GM18502 (cell line): ENCODE measurements at regions not wholly inside any gene's neighbourhood (a gene's known extent, or its start where the extent isn't known, plus 50 kb on each side); places are given as distances from the start of the nearest gene placed in this dataset.

ENCODE experiments used
- ATAC-seq: cut with Tn5 transposase; IDR thresholded peaks from one replicate; pipeline ENCODE4 v1.9.1; 2021; ENCODE audit warnings: mild to moderate bottlenecking; ENCODE audit not compliant: unreplicated experiment, poor library complexity

DNA sequence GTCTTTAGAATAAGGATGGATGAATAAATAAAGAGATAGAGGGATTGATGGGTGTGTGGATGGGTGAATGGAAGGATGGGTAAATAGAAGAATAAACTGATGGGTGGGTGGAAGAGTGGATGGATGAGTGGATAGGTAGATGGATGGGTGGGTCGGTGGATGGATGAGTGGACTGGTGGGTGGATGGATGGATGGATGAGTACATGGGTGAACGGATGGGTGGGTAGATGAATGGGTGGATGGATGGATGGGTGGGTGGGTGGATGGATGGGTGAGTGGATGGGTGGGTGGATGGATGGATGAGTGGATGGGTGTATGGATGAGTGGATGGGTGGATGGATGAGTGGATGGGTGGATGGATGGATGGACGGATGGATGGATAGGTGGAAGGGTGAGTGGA lies 65.7 kb upstream of the FOXC1 start:
- ATAC-seq, result no peak

DNA sequence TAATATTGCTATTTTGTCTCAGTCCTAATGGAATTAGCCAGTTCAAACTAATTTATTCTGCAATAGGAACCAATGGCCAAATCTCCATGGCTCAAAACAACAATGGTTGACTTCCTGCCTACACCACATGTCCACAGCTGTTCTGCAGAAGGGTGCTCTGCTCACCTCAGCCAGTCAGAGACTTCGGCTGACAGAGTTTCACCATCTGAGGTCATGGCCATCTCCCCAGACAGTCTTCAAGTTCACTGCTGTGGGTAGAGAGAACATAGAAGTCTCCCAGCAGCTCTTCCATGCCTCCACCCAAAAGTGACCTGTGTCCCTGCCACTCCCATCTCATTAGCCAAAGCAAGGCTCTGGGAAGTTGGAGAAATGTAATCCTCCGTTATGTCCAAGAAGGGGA lies 65.1 kb upstream of the FOXC1 start:
- ATAC-seq, result no peak

DNA sequence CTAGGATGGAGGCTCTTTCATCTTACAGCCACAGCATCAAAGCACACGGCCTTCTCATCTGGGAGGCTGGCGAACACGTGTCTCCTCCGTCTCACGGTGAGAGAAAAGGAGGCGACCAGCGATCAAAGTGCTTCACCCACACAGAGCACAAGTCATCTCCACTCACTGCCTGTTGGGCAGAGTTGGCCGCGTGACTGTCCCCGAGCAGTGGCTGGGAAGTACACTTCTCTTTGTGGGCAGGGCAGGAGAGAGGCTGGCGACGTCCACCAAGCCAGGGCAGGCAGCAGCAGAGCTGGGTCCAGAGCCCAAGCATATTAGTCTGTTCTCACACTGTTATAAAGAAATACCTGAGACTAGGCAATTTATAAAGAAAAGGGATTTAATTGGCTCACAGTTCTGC lies 64.1 kb upstream of the FOXC1 start:
- no peak for ATAC-seq

DNA sequence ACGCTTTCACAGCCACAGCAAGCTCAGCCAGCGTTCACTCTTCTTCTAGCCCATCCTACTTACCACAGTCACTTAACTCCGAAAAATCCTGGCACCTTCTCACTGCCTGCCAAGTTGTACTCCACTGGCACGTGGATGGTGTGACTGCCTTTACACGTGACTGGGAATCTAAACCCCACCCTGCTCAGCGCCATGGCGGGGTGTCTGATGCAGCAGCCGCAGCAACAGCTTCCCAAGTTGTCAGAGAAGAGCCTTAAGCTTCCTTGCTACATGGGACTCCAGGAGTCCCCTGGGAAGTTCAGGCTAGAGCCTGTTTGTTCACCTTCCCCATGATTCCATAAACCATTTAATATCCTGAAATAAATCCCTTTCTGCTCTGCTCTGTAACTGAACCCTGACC lies 61.9 kb upstream of the FOXC1 start:
- ATAC-seq, result no peak

DNA sequence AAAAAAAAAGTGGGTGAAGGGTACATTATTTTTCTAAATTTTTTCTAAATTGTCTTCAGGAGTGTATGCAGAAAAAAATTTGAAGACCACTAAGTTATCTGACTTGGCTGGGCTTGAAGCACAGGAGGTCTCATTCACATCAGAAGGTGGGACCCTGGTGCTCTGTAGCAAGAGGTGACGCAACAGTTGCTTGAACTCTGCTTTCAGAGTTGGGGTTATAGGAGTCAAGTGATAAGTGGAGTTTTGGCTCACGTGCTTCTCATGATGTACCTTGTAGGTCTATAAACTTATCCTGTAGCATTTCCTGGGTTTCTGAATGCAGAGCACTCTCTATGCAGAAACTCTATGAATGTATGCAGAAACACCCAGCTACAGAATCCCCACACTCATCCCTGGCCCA lies 58.5 kb upstream of the FOXC1 start:
- ATAC-seq, result no peak

DNA sequence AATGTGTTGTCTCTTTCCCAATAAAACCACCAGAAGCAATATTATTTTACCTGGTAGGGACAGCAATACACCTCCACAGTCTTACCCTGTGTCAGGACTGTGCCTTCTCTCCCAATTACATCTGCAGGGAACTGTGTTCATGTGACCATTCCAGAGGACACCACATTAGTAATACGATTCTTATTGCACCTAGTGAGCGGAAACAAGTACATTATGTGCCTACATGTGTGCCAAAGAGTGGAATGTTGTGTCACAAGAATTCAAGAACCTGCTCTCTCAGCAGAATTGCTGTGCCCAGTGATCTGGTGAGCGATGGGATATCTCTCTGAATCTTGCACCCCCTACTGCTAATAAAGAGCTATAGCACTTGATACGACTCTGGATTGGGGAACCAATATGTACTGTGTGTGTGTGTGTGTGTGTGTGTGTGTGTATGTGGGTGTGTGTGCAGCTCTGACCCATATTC lies 57.4 kb upstream of the FOXC1 start:
- ATAC-seq, result no peak

DNA sequence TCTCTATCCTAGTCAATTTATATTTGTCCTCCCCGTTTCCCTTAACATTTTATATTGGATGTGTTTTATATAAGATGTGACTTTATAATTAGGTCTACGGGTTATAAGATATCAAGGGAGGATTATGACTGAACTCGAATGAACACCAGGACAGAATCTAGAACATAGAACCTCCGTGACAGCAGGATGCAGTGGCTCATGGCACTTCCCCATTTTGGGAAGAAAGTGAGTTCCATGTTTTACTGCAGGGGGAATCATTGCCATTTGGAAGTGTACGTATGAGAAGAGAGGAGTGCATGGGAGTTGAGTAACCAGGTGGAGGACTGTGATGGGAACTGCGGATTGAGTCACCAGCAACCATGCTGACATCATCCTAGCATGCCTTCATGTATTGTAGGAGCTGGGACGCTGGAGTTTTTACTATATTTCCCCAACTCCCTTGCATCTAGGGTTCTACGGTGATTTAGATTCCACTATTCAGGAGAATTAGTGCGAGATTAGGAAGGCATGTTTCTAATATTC lies 56.1 kb upstream of the FOXC1 start:
- no peak for ATAC-seq

DNA sequence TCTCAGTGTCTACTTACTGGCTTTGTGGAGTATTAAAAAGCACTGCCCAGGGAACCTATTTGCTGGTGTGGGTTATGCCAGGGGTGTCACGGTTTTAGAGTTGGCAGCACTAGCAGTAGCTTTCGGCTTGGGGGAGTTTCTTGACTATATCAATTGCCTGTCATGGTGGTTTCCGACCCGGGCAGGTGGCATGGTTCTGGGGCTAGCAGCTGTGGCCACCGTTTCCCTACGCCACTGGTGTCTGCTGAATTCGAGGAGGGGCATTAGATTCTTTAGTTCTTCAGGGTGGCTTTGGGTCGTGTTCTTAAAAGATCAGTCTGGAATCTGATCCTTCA lies 55.6 kb upstream of the FOXC1 start:
- no peak for ATAC-seq

DNA sequence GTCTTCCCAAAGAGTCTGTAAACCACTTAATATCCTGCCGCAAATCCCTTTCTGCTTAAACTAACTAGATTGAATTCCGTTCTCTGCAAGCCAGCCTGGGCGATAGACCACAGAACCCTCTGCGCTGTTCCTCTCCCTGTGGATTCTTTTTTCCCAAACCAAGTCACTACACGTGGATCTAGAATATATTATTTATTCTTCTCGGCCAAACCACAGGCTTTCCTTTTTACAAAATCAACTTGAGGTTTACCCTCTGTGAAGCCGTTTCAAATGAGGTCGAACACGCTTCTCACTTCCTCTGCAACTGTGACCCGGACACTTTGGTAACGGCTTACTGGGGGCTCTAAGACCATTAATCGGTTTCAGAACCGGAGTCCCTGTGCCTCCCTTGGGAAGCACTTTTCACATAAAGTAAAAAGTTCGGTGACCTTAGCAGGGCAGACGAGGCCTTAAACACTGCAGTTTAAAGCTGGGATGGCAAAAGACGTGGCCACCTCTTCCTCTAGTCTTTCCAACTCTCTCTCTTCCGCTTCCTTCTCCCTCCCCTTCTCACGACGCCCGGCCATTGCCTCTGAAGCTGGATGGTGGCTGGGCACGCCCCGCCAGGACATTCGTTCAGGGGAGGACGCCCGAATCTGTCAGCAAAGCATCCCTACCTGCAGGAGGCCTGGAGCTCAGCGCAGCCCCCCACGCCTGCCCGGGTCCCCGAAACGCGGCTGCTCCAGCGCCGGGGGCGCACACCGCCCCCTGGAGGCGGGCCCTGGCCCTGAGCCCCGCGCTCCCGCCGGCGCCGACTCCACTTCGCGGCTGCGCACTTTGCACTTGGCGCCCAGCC lies 55.0 kb upstream of the FOXC1 start:
- ATAC-seq, result no peak

DNA sequence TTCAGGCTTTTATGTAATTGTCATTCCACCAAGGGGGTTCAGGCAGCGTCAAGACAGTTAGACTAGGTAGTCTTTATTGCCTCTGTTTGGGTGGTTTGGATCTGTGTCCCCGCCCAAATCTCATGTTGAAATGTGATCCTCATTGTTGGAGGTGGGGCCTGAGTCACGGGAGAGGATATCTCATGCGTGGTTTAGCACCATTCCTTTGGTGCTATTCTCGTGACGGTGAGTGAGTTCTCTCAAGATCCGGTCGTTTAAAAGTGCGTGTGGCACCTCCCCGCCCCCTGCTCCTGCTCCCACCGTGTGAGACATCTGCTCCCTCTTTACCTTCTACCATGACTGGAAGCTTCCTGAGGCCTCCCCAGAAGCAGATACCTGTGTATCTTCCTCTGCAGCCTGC lies 51.3 kb upstream of the FOXC1 start:
- no peak for ATAC-seq
